Trophoblast cell (in vitro differentiated cells and primary cell): ENCODE measurements at regions not wholly inside any gene's neighbourhood (a gene's known extent, or its start where the extent isn't known, plus 50 kb on each side); places are given as distances from the start of the nearest gene placed in this dataset.
"Not testable (repeated sequence)": the region's sequence is repeated elsewhere in the genome, so short reads cannot be mapped to it uniquely, and the experiment has no call there.

Source experiments
- DNase-seq, 2 donors: peaks; one replicate each; pipeline ENCODE4 v3.0.0-alpha.2; 2016
- H2AFZ ChIP-seq: 2 replicates; pipeline ENCODE4 v1.6.1; 2013; ENCODE audit warnings: low read length, moderate library complexity, mild to moderate bottlenecking; ENCODE audit not compliant: insufficient read depth, poor library complexity
- H2AK5ac ChIP-seq: 2 replicates; pipeline ENCODE4 v1.6.1; 2013; ENCODE audit warnings: mild to moderate bottlenecking, low read length
- H2BK120ac ChIP-seq: 2 replicates; pipeline ENCODE4 v1.6.1; 2013; ENCODE audit warnings: low read length, mild to moderate bottlenecking, moderate library complexity; ENCODE audit not compliant: insufficient read depth, poor library complexity
- H2BK12ac ChIP-seq: 2 replicates; pipeline ENCODE4 v1.6.1; 2013; ENCODE audit warnings: mild to moderate bottlenecking, low read length, moderate library complexity
- H2BK5ac ChIP-seq: 2 replicates; pipeline ENCODE4 v1.6.1; 2013; ENCODE audit warnings: low read length, low read depth, moderate library complexity, mild to moderate bottlenecking; ENCODE audit not compliant: poor library complexity
- H3K14ac ChIP-seq: 2 replicates; pipeline ENCODE4 v1.6.1; 2013; ENCODE audit warnings: mild to moderate bottlenecking, low read length
- H3K18ac ChIP-seq: 2 replicates; pipeline ENCODE4 v1.6.1; 2013; ENCODE audit warnings: mild to moderate bottlenecking, low read length
- H3K23ac ChIP-seq: 2 replicates; pipeline ENCODE4 v1.6.1; 2013; ENCODE audit warnings: low read length
- H3K27ac ChIP-seq: 2 replicates; pipeline ENCODE4 v1.5.1; 2013; ENCODE audit warnings: low read depth, mild to moderate bottlenecking, inconsistent platforms, low read length, moderate library complexity
- H3K27me3 ChIP-seq: 2 replicates; pipeline ENCODE4 v1.6.1; 2013; ENCODE audit warnings: inconsistent platforms, mild to moderate bottlenecking, low read length, moderate library complexity; ENCODE audit not compliant: insufficient read depth
- H3K36me3 ChIP-seq, 2 experiments: 1 replicate in 1 of 2; 2 replicates in 1 of 2; pipeline ENCODE4 v1.6.1; 2013; ENCODE audit warnings: low read length in 2 of 2, mild to moderate bottlenecking in 2 of 2, moderate library complexity in 1 of 2; ENCODE audit not compliant: insufficient read depth in 2 of 2, control insufficient read depth in 1 of 2
- H3K4ac ChIP-seq: 2 replicates; pipeline ENCODE4 v1.6.1; 2013; ENCODE audit warnings: low read depth, mild to moderate bottlenecking, low read length, moderate library complexity
- H3K4me1 ChIP-seq, 2 experiments: 1 replicate in 1 of 2; 2 replicates in 1 of 2; pipeline ENCODE4 v1.6.1; 2013; ENCODE audit warnings: low read length in 2 of 2, mild to moderate bottlenecking in 2 of 2, moderate library complexity in 1 of 2; ENCODE audit not compliant: insufficient read depth in 2 of 2, control insufficient read depth in 1 of 2
- H3K4me2 ChIP-seq: 2 replicates; pipeline ENCODE4 v1.6.1; 2013; ENCODE audit warnings: inconsistent platforms, mild to moderate bottlenecking, low read length, moderate library complexity
- H3K4me3 ChIP-seq: 2 replicates; pipeline ENCODE4 v1.5.1; 2013; ENCODE audit warnings: mild to moderate bottlenecking, low read depth, low read length, inconsistent platforms
- H3K79me1 ChIP-seq: one replicate; pipeline ENCODE4 v1.6.1; 2013; ENCODE audit warnings: low read length
- H3K79me2 ChIP-seq: 2 replicates; pipeline ENCODE4 v1.6.1; 2013; ENCODE audit warnings: low read length, mild to moderate bottlenecking; ENCODE audit not compliant: control insufficient read depth, insufficient read depth, poor library complexity
- H3K9ac ChIP-seq: 2 replicates; pipeline ENCODE4 v1.6.1; 2013; ENCODE audit warnings: mild to moderate bottlenecking, low read length
- H3K9me3 ChIP-seq: 2 replicates; pipeline ENCODE4 v1.6.1; 2013; ENCODE audit warnings: low read depth, mild to moderate bottlenecking, control low read depth, inconsistent platforms, low read length; ENCODE audit not compliant: insufficient read depth
- H4K12ac ChIP-seq: 2 replicates; pipeline ENCODE4 v1.6.1; 2013; ENCODE audit warnings: low read depth, mild to moderate bottlenecking, low read length, moderate library complexity
- H4K8ac ChIP-seq: 2 replicates; pipeline ENCODE4 v1.6.1; 2013; ENCODE audit warnings: low read depth, mild to moderate bottlenecking, low read length, moderate library complexity
- H4K91ac ChIP-seq: one replicate; pipeline ENCODE4 v1.6.1; 2013; ENCODE audit warnings: low read depth, mild to moderate bottlenecking, low read length, moderate library complexity
- WGBS: extraction: QIAGEN DNeasy Blood & Tissue Kit; methylation state at CpG from one replicate; pipeline ENCODE4 v1.1.7; 2013; ENCODE audit warnings: missing lambda C conversion rate; ENCODE audit not compliant: insufficient read length, insufficient coverage; ENCODE audit errors: extremely low coverage; 5-methylcytosine and 5-hydroxymethylcytosine counted together

GRCh38 chr7:76897007-76897406, 135.2 kb downstream of the SPDYE17 start:
- H3K36me3 ChIP-seq, H3K9me3 ChIP-seq, H3K79me1 ChIP-seq, H3K79me2 ChIP-seq, H3K4me1 ChIP-seq, H3K4me3 ChIP-seq, H2AK5ac ChIP-seq, H4K12ac ChIP-seq, H3K9ac ChIP-seq, H3K23ac ChIP-seq, H2AFZ ChIP-seq, H4K91ac ChIP-seq, H3K4me2 ChIP-seq, H4K8ac ChIP-seq, H3K27me3 ChIP-seq, H3K14ac ChIP-seq, H3K27ac ChIP-seq, H2BK5ac ChIP-seq, H2BK12ac ChIP-seq, H3K18ac ChIP-seq, H3K4ac ChIP-seq, H2BK120ac ChIP-seq: not testable (repeated sequence)
- DNase-seq: peak in 1 of 2 donors; percentile 2
- no CpG with 5 or more reads among the region's 2 CpGs for WGBS

- H4K91ac ChIP-seq, H3K9me3 ChIP-seq, H3K4me3 ChIP-seq, H4K12ac ChIP-seq, H4K8ac ChIP-seq, H3K23ac ChIP-seq, H2AFZ ChIP-seq, H3K27ac ChIP-seq, H3K4me1 ChIP-seq, H3K4me2 ChIP-seq, H3K18ac ChIP-seq, H3K79me2 ChIP-seq, H3K79me1 ChIP-seq, H2BK120ac ChIP-seq, H3K4ac ChIP-seq, DNase-seq, H3K36me3 ChIP-seq, H3K9ac ChIP-seq, H2BK12ac ChIP-seq, H3K27me3 ChIP-seq, H2BK5ac ChIP-seq, H2AK5ac ChIP-seq, H3K14ac ChIP-seq: not testable (repeated sequence)
- no CpG with 5 or more reads among the region's 4 CpGs for WGBS
Measured at GRCh38 chr7:76895696-76896095, 136.5 kb downstream of the SPDYE17 start.

- not testable (repeated sequence) for H3K4me3 ChIP-seq, H4K8ac ChIP-seq, H3K36me3 ChIP-seq, H2BK120ac ChIP-seq, H3K9ac ChIP-seq, H3K79me1 ChIP-seq, H2AFZ ChIP-seq, H3K9me3 ChIP-seq, H3K14ac ChIP-seq, H2AK5ac ChIP-seq, H3K79me2 ChIP-seq, H3K23ac ChIP-seq, H4K12ac ChIP-seq, H3K27ac ChIP-seq, H3K18ac ChIP-seq, H3K4me1 ChIP-seq, H4K91ac ChIP-seq, H3K4ac ChIP-seq, H3K4me2 ChIP-seq, H2BK12ac ChIP-seq, H3K27me3 ChIP-seq, H2BK5ac ChIP-seq
- peak in 1 of 2 donors; percentile 85 for DNase-seq
- WGBS: no CpG with 5 or more reads among the region's 1 CpG
Measured at GRCh38 chr7:76891771-76892170, 140.4 kb downstream of the SPDYE17 start.

- not testable (repeated sequence) for H3K4me2 ChIP-seq, H3K36me3 ChIP-seq, H3K27ac ChIP-seq, H2AFZ ChIP-seq, H3K79me1 ChIP-seq, H3K18ac ChIP-seq, H2AK5ac ChIP-seq, H3K9me3 ChIP-seq, H4K8ac ChIP-seq, H3K4me3 ChIP-seq, H4K91ac ChIP-seq, H4K12ac ChIP-seq, H2BK5ac ChIP-seq, H3K9ac ChIP-seq, H3K27me3 ChIP-seq, H3K14ac ChIP-seq, H3K4me1 ChIP-seq, H3K79me2 ChIP-seq, H2BK12ac ChIP-seq, H2BK120ac ChIP-seq, H3K4ac ChIP-seq, DNase-seq, H3K23ac ChIP-seq
- no CpG with 5 or more reads among the region's 7 CpGs for WGBS
Measured at GRCh38 chr7:76879733-76880288, 152.3 kb downstream of the SPDYE17 start.
